H9 (cell line): ENCODE measurements at regions not wholly inside any gene's neighbourhood (a gene's known extent, or its start where the extent isn't known, plus 50 kb on each side); places are given as distances from the start of the nearest gene placed in this dataset.

Source experiments
- DNase-seq: peaks from one replicate; pipeline ENCODE4 v3.0.0-alpha.2; 2017
- H2AFZ ChIP-seq: one replicate; pipeline ENCODE4 v1.6.1; 2013; ENCODE audit warnings: mild to moderate bottlenecking, low read length, control low read depth, moderate library complexity
- H2AK5ac ChIP-seq: 2 replicates; pipeline ENCODE4 v1.6.1; 2013; ENCODE audit warnings: low read length, control low read depth, mixed read lengths; ENCODE audit not compliant: insufficient read length
- H2BK120ac ChIP-seq: one replicate; pipeline ENCODE4 v1.6.1; 2013; ENCODE audit warnings: low read depth, mild to moderate bottlenecking, low read length, control low read depth, inconsistent platforms; ENCODE audit not compliant: poor library complexity, severe bottlenecking
- H2BK12ac ChIP-seq: 2 replicates; pipeline ENCODE4 v1.6.1; 2013; ENCODE audit warnings: low read length, control low read depth, mixed read lengths, low read depth; ENCODE audit not compliant: insufficient read length
- H2BK15ac ChIP-seq: 2 replicates; pipeline ENCODE4 v1.6.1; 2013; ENCODE audit warnings: low read depth, low read length, control low read depth
- H2BK20ac ChIP-seq: one replicate; pipeline ENCODE4 v1.6.1; 2013; ENCODE audit warnings: low read depth, mild to moderate bottlenecking, low read length, control low read depth, inconsistent platforms; ENCODE audit not compliant: poor library complexity, severe bottlenecking
- H2BK5ac ChIP-seq: 2 replicates; pipeline ENCODE4 v1.6.1; 2013; ENCODE audit warnings: low read length, control low read depth, mixed read lengths; ENCODE audit not compliant: insufficient read length
- H3K14ac ChIP-seq: 2 replicates; pipeline ENCODE4 v1.6.1; 2013; ENCODE audit warnings: low read length, control low read depth; ENCODE audit not compliant: insufficient read depth
- H3K18ac ChIP-seq: 2 replicates; pipeline ENCODE4 v1.6.1; 2013; ENCODE audit warnings: low read depth, mild to moderate bottlenecking, mixed read lengths, low read length, control low read depth; ENCODE audit not compliant: insufficient read length
- H3K23ac ChIP-seq: 2 replicates; pipeline ENCODE4 v1.6.1; 2013; ENCODE audit warnings: low read length, control low read depth, mixed read lengths, low read depth; ENCODE audit not compliant: insufficient read length
- H3K23me2 ChIP-seq: 2 replicates; pipeline ENCODE4 v1.6.1; 2013; ENCODE audit warnings: low read depth, mild to moderate bottlenecking, mixed read lengths, low read length, control low read depth; ENCODE audit not compliant: insufficient read length, poor library complexity, severe bottlenecking
- H3K27ac ChIP-seq: 2 replicates; pipeline ENCODE4 v1.5.1; 2013; ENCODE audit warnings: low read length, control low read depth, mixed read lengths, low read depth; ENCODE audit not compliant: insufficient read length
- H3K27me3 ChIP-seq: 2 replicates; pipeline ENCODE4 v1.6.1; 2013; ENCODE audit warnings: low read length, control low read depth, inconsistent platforms; ENCODE audit not compliant: insufficient read depth
- H3K4ac ChIP-seq: 2 replicates; pipeline ENCODE4 v1.6.1; 2013; ENCODE audit warnings: low read depth, mild to moderate bottlenecking, control low read depth, inconsistent platforms, low read length, moderate library complexity
- H3K4me1 ChIP-seq: 2 replicates; pipeline ENCODE4 v1.6.1; 2013; ENCODE audit warnings: low read length, control low read depth, inconsistent platforms; ENCODE audit not compliant: insufficient read depth
- H3K4me2 ChIP-seq: 2 replicates; pipeline ENCODE4 v1.6.1; 2013; ENCODE audit warnings: low read length, control low read depth, mixed read lengths; ENCODE audit not compliant: insufficient read length, insufficient read depth
- H3K56ac ChIP-seq: 2 replicates; pipeline ENCODE4 v1.6.1; 2013; ENCODE audit warnings: low read depth, mild to moderate bottlenecking, mixed read lengths, low read length, control low read depth; ENCODE audit not compliant: insufficient read length
- H3K79me1 ChIP-seq: 2 replicates; pipeline ENCODE4 v1.6.1; 2013; ENCODE audit warnings: low read depth, mild to moderate bottlenecking, moderate library complexity, low read length, control low read depth, inconsistent platforms; ENCODE audit not compliant: insufficient read depth, poor library complexity, severe bottlenecking
- H3K79me2 ChIP-seq: 2 replicates; pipeline ENCODE4 v1.6.1; 2013; ENCODE audit warnings: low read length, control low read depth, inconsistent platforms; ENCODE audit not compliant: insufficient read depth
- H3K9ac ChIP-seq: 2 replicates; pipeline ENCODE4 v1.6.1; 2013; ENCODE audit warnings: low read length, control low read depth, mixed read lengths; ENCODE audit not compliant: insufficient read length; ENCODE audit errors: extremely low read depth
- H3K9me3 ChIP-seq: one replicate; pipeline ENCODE4 v1.6.1; 2013; ENCODE audit warnings: low read depth, low read length, inconsistent platforms; ENCODE audit not compliant: control insufficient read depth
- H3T11ph ChIP-seq: one replicate; pipeline ENCODE4 v1.6.1; 2013; ENCODE audit warnings: mild to moderate bottlenecking, low read length, control low read depth, inconsistent platforms
- H4K20me1 ChIP-seq: one replicate; pipeline ENCODE4 v1.6.1; 2013; ENCODE audit not compliant: control insufficient read depth, insufficient read length, insufficient read depth
- H4K5ac ChIP-seq: 2 replicates; pipeline ENCODE4 v1.6.1; 2013; ENCODE audit warnings: low read depth, mild to moderate bottlenecking, mixed read lengths, low read length, control low read depth; ENCODE audit not compliant: insufficient read length
- H4K8ac ChIP-seq: replicated peaks from 2 replicates; pipeline ENCODE4 v1.6.1; 2013; ENCODE audit warnings: low read length, control low read depth, mixed read lengths, low read depth; ENCODE audit not compliant: insufficient read length
- H4K91ac ChIP-seq: 2 replicates; pipeline ENCODE4 v1.6.1; 2013; ENCODE audit warnings: low read depth, mild to moderate bottlenecking, moderate library complexity, mixed read lengths, low read length, control low read depth; ENCODE audit not compliant: insufficient read length
- H3K27ac Mint-ChIP-seq, 3 experiments: 2 replicates in 2 of 3; 3 replicates in 1 of 3; pipeline ENCODE4 v1.8.0; 2020 to 2021; ENCODE audit warnings: mixed read lengths in 3 of 3, mild to moderate bottlenecking in 1 of 3, moderate library complexity in 1 of 3
- H3K27me3 Mint-ChIP-seq: 2 replicates; pipeline ENCODE4 v1.8.0; 2021; ENCODE audit warnings: low read depth, mild to moderate bottlenecking, moderate library complexity, mixed read lengths
- H3K36me3 Mint-ChIP-seq, 3 experiments: 2 replicates in 2 of 3; 3 replicates in 1 of 3; pipeline ENCODE4 v1.8.0; 2020 to 2021; ENCODE audit warnings: low read depth in 3 of 3, mixed read lengths in 3 of 3; ENCODE audit not compliant: insufficient read depth in 1 of 3
- H3K4me1 Mint-ChIP-seq, 2 experiments: 2 replicates each; pipeline ENCODE4 v1.8.0; 2020; ENCODE audit warnings: mixed read lengths in 2 of 2
- H3K4me3 Mint-ChIP-seq, 2 experiments: 2 replicates in 1 of 2; 3 replicates in 1 of 2; pipeline ENCODE4 v1.8.0; 2020 to 2021; ENCODE audit warnings: mild to moderate bottlenecking in 2 of 2, mixed read lengths in 2 of 2, moderate library complexity in 1 of 2
- H3K9me3 Mint-ChIP-seq, 2 experiments: 2 replicates in 1 of 2; 3 replicates in 1 of 2; pipeline ENCODE4 v1.8.0; 2020; ENCODE audit warnings: mild to moderate bottlenecking in 2 of 2, mixed read lengths in 2 of 2, moderate library complexity in 1 of 2
- WGBS: extraction: QIAGEN DNeasy Blood & Tissue Kit; methylation state at CpG from one replicate; pipeline ENCODE4 v1.1.7; 2013; ENCODE audit warnings: missing lambda C conversion rate, low lambda C conversion rate, mixed read lengths; ENCODE audit not compliant: insufficient read length; ENCODE audit errors: extremely low coverage; 5-methylcytosine and 5-hydroxymethylcytosine counted together
- TF ChIP-seq, protein P1 (sequence below): fragments of 200-600 bp; sonication (generic); conservative IDR thresholded peaks from 3 replicates; pipeline ENCODE4 v1.8.0; 2021; ENCODE audit warnings: antibody characterized with exemption, mild to moderate bottlenecking

DNA sequence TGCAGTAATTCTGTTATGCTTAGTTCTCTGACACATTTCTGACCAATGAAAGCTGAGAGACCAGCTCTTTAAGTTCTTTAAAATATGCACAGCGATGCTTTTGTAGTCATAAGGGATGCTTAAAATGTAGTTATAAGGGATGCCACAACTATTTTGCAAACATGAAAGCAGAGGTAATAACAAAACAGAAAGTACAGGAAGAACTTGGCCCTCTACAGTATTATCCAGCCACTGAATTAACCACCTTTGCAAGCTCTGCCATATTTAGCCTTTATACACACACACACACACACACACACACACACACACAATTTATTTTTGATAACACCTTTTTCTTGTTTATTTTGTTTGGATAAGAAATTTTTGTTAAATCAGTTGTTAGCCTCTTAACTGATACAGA lies 590.0 kb downstream of the FAT4 start:
- no peak for DNase-seq

More for the DNA sequence above, 590.0 kb downstream of the FAT4 start:
- no peak overlapping the region for H3K27ac ChIP-seq
- Mint-ChIP-seq H3K27ac (no peak overlapping the region), H3K4me1 (peaks cover 5% of the 10 kb centered on the region in 2 experiments), H3K9me3 (no peaks in the 10 kb centered on the region), H3K36me3 (no peaks in the 10 kb centered on the region), H3K4me3 (no peak overlapping the region), H3K27me3 (no peaks in the 10 kb centered on the region)
- TF ChIP-seq, protein P1, sequence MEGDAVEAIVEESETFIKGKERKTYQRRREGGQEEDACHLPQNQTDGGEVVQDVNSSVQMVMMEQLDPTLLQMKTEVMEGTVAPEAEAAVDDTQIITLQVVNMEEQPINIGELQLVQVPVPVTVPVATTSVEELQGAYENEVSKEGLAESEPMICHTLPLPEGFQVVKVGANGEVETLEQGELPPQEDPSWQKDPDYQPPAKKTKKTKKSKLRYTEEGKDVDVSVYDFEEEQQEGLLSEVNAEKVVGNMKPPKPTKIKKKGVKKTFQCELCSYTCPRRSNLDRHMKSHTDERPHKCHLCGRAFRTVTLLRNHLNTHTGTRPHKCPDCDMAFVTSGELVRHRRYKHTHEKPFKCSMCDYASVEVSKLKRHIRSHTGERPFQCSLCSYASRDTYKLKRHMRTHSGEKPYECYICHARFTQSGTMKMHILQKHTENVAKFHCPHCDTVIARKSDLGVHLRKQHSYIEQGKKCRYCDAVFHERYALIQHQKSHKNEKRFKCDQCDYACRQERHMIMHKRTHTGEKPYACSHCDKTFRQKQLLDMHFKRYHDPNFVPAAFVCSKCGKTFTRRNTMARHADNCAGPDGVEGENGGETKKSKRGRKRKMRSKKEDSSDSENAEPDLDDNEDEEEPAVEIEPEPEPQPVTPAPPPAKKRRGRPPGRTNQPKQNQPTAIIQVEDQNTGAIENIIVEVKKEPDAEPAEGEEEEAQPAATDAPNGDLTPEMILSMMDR = no peak
- no peak overlapping the region for H4K91ac ChIP-seq
- H3K27me3 ChIP-seq = no peaks in the 10 kb centered on the region
- H3K23ac ChIP-seq = no peak overlapping the region
- H2AFZ ChIP-seq = no peak overlapping the region
- H2AK5ac ChIP-seq = no peak overlapping the region
- no peaks in the 10 kb centered on the region for H3K79me1 ChIP-seq
- H2BK15ac ChIP-seq = no peak overlapping the region
- no peak overlapping the region for H3K14ac ChIP-seq
- H4K5ac ChIP-seq = no peak overlapping the region
- H3K79me2 ChIP-seq = no peaks in the 10 kb centered on the region
- no peaks in the 10 kb centered on the region for H4K20me1 ChIP-seq
- no peaks in the 10 kb centered on the region for H3K9me3 ChIP-seq
- no peak overlapping the region for H3K9ac ChIP-seq
- no peak overlapping the region for H3K56ac ChIP-seq
- no peak overlapping the region for H3T11ph ChIP-seq
- no peak overlapping the region for H4K8ac ChIP-seq
- H2BK120ac ChIP-seq = no peak overlapping the region
- H3K23me2 ChIP-seq = no peaks in the 10 kb centered on the region
- no CpG with 5 or more reads among the region's 1 CpG for WGBS
- no peak overlapping the region for H3K4ac ChIP-seq
- no peak overlapping the region for H2BK5ac ChIP-seq
- no peak overlapping the region for H2BK20ac ChIP-seq
- H3K4me1 ChIP-seq = no peaks in the 10 kb centered on the region
- H3K18ac ChIP-seq = no peak overlapping the region
- no peak overlapping the region for H2BK12ac ChIP-seq
- no peak overlapping the region for H3K4me2 ChIP-seq
